HG03064 (cell line): ENCODE measurements at regions not wholly inside any gene's neighbourhood (a gene's known extent, or its start where the extent isn't known, plus 50 kb on each side); places are given as distances from the start of the nearest gene placed in this dataset.

Experiments used
- ATAC-seq: cut with Tn5 transposase; IDR thresholded peaks from one replicate; pipeline ENCODE4 v1.9.1; 2021; ENCODE audit warnings: low read depth; ENCODE audit not compliant: unreplicated experiment

DNA sequence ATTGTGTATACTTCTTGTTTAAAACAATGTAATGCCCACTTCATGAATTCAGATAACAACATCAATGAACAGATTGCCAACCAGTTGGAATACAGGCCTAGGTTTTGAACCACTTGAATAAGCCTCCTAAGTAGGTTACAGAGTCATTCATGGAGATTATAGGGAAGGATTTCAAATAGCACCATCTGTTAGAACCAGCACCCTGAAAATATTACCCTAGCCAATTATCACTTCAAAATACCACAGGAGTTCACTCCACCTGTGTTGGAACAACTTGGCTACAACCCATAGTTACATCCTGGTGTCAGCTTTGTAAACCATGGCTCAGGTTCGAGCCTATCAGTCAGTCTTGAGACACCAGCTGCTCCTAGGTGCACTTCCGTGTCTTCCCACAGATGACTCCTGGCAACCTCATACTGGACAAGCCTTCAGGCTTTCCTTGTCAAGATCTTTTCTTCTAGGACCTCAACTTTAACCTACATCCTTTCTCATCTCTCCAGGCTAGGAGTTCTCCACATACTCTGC lies 350.0 kb downstream of the DEPDC1B start:
- no peak for ATAC-seq

DNA sequence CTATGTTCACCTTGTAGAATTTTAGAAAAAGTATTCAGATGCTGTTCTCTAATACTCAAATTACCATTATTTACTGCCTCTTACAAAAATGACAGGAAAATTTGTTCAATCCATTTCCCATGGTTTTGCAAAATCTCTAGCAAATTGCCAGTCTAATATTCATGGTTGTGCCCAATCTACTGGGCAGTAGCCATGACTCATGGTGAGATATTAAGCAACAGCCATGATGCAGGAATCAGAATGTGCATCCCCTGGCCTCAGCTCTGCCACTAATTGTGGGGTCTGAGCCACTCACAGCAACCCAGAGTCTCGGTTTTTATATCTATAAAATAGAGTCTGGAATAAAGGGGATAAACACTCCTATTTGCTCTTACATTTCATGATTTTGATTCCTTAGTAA lies 353.6 kb downstream of the DEPDC1B start:
- no peak for ATAC-seq

DNA sequence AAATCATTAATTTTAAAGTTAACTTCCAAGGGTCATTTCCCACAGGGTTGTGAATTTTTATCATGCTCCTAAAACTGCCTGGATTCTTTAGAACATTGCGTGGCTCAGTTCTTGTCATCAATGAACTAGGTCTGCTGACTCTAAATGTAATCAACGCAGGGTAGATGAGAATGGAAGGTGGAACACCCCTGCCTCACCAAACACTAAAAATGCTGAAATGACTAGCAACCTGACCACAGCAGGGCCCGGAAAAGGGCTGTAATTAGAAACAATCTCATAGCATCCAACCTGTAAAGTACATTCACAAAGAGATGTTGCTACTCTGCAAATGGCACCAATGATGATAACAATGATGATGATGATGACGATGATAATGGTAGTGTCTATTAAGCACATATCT lies 356.9 kb downstream of the DEPDC1B start:
- ATAC-seq: no peak

DNA sequence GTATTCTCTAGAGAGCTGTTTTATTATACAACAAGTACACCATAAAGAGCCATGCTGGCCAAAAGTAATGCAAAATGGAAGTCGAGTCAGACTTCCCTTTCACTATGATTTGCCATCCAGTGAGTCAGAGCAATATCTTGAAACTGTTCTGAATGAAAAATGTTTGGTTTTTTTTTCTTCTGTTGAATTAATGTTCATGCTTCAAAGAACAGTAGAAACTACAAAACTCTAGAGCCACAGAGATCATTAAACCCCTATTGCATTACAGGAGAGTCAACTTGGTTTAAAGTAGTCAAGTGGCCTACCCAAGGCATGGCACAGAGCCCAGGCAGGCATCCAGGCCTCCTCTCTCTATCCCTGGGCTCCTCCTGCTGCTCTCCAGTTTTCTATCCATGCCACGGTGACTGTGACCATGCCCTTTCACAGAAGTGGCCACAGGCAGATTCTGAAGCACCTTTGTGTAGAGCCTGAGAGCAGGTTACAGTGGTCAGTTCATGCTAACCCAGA lies 358.9 kb downstream of the DEPDC1B start:
- peak; percentile 70 for ATAC-seq

DNA sequence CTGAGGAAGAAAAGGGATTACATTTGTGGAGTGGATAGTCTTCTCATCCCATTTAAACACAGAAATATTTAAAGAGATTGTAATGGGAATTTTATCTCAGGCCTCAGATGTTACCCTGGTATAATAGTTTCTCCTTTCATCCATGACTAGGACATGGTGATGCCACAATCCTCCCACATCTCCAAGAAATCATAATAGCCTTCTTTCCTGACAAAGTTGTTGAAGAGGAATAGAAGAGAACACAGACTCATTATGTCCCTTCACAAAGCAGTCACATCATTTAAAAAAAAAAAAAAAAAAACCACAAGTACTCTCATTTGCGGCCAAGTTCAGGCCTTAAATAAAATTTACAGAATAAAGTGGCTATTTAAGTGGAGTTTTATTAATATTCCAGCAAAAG lies 359.6 kb downstream of the DEPDC1B start:
- no peak for ATAC-seq

DNA sequence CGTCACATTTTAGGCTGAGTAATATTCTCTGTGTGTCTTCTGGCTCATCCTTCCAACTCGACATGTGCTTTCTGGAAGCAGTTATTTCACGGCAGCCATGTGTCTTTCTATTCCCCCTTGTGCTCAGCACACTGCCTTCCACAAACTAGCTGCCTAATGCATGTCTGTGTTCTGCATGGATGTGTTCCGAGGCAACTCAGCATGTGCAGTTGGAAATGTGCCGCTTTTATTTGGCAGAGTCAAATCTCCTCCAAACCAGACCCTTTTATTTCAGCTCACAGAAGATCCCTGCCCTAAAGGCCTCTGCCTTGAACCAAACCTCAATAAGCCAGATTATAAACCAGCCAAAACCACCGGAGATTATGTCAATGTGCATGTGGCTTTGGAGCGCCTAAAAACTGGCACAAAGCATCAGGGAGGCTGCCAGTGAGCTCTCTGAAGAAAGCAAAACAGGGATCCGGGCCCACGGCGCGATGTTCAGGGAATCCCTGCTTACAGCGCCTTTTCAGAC lies 360.2 kb downstream of the DEPDC1B start:
- no peak for ATAC-seq

DNA sequence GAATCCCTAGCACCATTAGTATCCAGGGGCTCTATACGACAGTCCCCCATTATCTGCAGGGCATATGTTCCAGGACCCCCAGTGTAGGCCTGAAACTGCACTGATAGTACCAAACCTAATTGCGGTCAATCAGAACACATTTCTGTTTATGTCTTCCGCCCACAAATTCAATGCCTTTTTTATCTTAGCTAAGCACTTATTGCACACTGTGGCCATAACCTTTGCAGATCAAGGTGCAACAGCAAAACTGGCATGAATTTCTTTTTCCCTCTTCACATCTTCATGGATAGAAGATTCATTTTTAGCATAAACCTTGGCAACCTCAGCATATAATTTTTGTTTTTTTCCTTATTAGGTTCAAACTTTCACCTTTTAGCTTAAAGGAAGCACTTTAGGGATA lies 361.1 kb downstream of the DEPDC1B start:
- no peak for ATAC-seq

DNA sequence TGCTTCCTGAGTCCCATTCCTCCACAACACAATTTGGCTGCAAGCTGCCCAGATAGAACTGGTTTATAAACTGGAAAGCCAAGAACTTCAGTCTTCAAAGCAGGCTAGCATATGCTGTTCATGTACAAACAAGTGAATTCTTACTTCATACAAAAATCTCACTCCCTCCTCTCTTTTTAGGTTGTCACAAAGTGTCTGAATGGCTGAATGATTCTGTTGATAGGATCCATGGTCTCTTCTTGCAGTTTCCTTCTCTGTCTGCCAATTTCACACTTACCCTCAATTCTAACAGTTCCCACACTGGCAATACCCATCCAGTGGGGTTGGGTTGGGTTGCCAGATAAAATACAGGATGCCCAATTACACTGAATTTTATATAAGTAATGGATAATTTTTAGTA lies 363.5 kb downstream of the DEPDC1B start:
- no peak for ATAC-seq

DNA sequence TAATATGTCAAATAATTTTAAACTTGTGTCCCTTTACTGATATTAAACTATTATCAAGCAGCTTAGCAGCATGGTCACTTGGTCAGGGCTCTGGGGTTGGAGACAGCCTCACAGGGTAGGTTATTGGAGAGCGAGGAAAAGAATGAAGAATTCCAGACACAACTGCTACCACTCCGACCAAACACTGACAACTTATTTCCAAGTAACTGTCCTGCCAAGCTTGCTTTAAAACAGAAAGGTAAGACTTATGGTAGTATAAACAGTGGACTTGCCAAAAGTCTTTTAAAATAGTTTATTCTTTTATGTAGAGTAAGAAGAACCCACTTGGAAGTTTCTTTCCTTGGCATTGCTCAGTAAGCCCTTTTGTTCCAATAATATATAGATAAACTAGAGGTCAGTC lies 364.1 kb downstream of the DEPDC1B start:
- no peak for ATAC-seq

DNA sequence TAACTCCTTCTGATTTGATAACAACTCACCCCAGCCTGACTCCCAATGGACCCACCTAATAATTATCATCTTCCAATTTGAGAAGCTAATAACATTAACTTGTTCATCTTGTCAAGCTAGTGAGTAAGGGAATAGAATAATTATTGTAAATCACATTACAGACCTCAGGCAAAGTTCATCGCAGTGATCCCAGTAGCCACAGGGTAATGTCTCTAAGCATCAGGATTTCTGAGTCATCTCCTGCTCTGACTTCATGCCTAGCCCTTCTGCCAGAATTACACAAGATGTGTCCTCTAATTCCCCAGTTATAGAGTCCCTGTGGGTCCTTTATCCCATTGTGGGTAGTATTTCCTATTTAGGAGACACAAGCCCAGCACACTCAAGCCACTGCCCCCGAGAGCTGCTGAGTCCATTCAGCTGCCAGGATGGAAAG lies 365.7 kb downstream of the DEPDC1B start:
- no peak for ATAC-seq

DNA sequence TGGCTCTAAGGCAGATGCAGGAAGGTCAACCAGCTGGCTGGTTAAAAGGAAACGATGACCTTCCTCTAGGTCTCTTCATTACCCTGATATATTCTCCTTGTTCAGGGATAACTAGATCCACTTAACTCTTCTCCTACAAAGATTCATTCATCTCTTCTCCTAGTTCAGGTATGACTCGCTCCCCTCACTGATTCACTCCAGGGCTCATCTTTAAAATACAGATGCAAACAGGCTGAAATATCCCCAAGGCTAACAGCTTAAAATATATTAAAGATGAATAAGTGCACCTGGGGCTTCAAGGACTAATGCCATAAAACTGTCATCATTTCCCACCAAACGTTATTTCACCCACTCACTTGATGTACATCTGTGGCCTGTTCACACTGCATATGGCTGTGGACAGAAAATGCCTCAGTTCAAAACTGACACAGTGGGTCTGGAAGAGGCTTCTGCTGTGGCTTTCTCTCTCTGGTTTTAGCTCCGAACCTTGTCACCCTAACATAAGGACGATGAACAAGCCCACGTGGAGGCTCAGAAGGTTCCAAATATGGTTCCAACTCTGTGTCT lies 366.9 kb downstream of the DEPDC1B start:
- no peak for ATAC-seq

DNA sequence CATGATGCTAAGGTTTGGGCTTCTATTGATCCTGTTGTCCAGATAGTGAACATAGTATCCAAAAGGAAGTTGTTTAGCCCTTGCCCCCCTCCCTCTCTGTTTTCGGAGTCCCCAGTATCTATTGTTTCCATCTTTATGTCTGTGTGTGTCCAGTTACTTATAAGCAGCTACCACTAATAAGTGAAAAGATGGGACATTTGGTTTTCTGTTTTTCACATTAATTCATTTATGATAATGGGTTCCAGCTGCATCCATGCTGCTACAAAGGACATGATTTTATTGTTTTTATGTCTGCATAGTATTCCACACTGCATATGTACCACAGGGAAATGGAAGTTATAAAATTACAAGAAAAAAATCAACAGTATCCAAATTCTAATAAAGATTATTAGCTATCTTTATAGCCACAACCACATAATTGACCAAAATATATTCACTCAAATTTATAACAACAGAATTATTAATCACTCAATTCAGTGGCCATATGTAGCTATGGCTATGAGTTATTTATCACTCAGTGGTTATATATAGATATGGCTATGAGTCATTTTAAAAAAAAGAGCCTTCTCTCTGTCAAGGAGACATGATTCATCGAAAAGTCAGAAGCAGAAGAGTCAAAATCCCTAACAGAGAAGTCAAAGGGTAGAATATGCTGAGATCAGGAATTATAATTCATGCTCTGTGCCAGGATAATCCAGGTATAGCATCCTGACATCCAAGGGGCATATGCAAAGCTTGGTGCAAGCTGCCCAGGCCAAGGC lies 367.5 kb downstream of the DEPDC1B start:
- no peak for ATAC-seq

DNA sequence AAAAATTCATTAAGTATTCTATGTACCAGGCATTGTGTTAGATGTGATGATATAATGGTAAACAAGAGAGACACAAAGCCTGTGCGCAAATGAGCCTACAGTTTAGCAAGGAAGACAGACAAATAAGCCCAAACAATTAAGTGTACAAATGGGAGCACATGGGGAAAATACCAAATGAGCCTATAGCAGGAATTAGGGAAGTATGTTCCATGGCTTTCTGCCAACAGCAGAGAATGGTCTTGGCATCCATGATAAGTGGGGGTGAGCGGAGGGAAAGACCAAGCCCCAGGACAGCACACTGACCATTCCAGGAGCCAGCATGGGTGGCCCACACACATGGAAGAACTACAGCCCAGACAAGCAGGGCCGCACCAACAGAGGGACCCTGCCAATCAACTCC lies 369.7 kb downstream of the DEPDC1B start:
- ATAC-seq: no peak

DNA sequence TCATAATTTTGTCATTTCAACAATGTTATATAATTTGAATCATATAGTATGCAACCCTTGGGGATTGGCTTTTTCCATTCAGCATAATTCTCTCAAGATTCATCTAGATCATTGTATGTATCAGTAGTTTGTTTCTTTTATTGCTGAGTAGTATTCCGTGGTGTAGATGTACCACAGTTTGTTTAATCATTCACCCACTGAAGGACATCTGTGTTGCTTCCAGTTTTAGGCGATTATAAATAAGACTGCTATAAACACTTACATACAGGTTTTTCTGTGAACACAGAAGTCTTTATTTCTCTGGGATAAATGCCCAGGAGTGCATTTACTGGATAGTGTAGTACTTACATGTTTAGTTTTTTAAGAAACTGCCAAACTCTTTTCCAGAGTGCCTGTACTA lies 374.1 kb downstream of the DEPDC1B start:
- no peak for ATAC-seq

DNA sequence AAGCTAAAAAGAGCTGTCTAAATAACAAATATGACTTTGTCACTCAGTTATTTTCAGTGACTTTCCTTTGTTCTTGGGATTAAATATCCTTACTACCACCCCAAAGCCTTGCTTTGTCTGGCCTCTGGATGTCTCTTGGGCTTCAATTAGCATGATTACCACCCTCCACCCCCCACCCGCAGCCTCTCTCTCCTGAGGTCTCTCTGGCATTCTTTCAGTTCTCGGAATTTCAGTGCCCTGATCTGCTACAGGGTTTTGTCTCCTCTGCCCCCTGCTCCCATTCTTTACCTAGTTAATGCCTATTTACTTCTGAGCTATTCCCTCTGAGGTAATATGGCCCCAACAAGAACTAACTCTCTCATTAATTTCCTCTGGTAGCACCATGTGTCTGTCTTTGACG lies 376.4 kb downstream of the DEPDC1B start:
- ATAC-seq: no peak

DNA sequence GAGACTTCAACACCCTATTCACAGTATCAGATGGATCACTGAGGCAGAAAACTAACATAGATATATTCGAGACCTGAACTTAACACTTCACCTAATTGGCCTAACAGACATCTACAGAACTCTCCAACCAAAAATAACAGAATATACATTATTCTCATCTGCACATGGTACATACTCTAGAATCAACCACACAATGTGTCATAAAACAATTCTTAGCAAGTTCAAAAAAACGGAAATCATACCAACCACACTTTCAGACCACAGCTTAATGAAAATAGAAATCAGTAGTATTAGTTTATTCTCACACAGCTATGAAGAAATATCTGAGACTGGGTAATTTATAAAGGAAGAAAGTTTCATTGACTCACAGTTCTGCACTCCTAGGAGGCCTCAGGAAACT lies 387.9 kb downstream of the DEPDC1B start:
- ATAC-seq: no peak

DNA sequence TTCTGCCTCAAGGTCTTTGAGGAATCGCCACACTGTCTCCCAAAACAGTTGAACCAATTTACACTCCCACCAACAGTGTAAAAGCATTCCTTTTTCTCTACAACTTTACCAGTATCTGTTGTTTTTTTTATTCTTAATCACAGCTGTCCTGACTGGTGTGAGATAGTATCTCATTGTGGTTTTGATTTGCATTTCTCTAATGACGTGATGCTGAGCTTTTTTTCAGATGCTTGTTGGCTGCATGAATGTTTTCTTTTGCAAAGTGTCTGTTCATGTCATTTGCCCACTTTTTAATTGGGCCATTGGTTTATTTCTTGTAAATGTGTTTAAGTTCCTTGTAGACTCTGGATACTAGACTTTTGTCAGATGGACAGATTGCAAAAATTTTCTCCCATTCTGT lies 400.0 kb downstream of the DEPDC1B start:
- ATAC-seq: no peak

DNA sequence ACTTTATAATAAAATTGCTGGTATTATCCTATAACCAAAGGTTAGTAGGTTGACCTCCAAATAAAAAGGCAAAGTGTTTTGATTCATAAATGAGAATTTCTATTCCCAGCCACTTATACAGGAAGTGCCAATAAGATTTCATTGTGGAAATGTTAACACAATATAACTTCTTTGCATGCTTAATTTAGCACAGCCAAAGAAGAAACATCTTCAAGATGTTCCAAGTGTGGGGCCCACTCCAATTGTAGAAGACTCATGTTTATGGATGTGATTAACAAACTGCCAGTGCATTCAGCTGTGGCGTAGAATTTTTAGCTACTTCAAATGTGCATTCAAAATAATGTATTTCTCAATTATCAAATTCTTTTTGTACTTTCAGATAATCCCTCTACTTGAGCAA lies 402.3 kb downstream of the DEPDC1B start:
- no peak for ATAC-seq

DNA sequence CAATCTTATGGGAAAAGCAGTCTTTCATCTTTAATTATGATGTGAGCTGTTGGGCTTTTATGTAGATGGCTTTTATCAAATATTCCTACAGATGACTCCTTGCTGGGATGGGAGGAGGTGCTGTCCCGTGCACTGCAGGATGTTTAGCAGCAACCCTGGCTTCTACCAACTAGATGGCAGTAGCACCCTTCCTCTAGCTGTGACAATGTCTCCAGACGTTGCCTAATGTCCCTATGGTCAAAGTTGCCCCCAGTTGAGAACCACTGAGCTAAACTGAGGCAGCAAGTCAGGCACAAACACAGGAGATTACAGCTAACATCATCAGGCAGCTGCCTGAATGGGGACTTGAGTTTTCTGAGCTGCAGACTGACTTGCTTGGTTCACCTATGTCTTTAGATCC lies 401.9 kb upstream of the PDE4D start:
- ATAC-seq: no peak

DNA sequence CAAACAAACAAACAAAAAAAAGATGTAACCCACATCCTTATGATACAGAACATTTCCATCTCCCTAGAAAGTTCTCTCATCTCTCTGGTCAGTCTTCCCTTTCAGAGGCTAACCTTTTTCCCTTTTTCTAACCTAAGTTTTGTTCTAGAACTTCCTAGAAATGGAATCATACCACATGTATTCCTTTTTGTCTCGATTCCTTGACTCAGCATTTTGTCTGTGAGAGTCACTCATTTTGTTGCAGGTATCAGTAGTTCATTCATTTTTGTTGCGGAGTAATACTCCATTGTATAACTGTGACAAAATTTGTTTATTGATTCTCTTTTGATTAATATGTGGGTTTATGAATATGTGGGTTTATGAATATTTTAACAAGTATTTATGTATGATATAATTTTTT lies 400.0 kb upstream of the PDE4D start:
- ATAC-seq: no peak

DNA sequence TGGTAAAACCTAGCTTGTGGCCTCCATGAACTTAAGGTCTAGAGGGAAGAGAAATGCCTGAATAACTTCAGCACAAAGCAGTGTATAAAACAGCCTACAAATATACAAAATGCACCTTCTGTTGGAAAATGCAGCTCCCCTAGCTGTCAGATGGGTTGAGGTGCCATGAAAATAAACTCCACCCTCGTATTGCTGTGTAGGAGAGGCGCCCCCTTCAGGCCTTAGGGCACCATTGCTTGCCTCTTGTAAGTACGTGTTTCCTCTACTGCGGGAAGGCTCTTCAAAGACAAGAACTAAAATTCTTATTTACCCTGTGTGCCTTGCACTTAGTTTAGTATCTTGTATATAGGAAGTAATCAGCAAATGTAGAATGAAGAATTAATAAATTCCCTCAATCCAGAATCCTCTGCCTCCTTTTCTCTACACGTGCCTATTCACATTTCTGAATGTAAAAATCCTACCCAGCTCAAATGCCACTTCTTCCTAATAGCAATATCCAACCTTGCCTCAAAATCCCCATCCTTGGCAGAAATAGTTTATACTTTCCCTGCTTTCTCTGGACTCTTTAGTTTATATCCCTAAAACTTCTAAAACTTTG lies 393.7 kb upstream of the PDE4D start:
- ATAC-seq: peak; percentile 57

DNA sequence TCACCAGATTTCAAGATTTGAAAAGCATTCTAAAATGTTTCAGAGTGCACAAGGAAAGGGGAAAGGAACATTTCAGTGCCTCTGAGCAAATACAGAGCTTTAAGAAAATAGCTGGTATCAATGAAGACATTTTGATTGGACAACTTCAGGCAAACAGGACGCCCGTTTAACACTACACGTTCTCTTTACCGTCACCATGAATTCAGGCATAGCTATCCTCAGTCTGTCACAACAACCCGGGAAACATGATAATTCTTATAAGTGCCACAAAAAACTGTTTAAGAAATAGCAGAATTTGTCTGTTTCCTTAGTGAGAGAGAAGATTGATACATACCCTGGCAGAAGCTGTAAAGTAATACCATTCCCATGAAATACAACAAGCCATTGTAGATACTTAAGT lies 392.4 kb upstream of the PDE4D start:
- no peak for ATAC-seq
